HG03280 (cell line): ENCODE measurements at regions not wholly inside any gene's neighbourhood (a gene's known extent, or its start where the extent isn't known, plus 50 kb on each side); places are given as distances from the start of the nearest gene placed in this dataset.
A peak's percentile ranks its signal among the peaks of the same experiment; 100 is the strongest.
"Not testable (repeated sequence)": the region's sequence is repeated elsewhere in the genome, so short reads cannot be mapped to it uniquely, and the experiment has no call there.

Experiments
- ATAC-seq: cut with Tn5 transposase; IDR thresholded peaks from one replicate; pipeline ENCODE4 v1.9.1; 2021; ENCODE audit warnings: mild to moderate bottlenecking, moderate library complexity; ENCODE audit not compliant: unreplicated experiment

- no peak for ATAC-seq
Observed at GRCh38 chr3:101946906-101947305, 97.6 kb downstream of the NFKBIZ start.

GRCh38 chr3:101950510-101950909 is 101.2 kb downstream of the NFKBIZ start:
- no peak for ATAC-seq

DNA sequence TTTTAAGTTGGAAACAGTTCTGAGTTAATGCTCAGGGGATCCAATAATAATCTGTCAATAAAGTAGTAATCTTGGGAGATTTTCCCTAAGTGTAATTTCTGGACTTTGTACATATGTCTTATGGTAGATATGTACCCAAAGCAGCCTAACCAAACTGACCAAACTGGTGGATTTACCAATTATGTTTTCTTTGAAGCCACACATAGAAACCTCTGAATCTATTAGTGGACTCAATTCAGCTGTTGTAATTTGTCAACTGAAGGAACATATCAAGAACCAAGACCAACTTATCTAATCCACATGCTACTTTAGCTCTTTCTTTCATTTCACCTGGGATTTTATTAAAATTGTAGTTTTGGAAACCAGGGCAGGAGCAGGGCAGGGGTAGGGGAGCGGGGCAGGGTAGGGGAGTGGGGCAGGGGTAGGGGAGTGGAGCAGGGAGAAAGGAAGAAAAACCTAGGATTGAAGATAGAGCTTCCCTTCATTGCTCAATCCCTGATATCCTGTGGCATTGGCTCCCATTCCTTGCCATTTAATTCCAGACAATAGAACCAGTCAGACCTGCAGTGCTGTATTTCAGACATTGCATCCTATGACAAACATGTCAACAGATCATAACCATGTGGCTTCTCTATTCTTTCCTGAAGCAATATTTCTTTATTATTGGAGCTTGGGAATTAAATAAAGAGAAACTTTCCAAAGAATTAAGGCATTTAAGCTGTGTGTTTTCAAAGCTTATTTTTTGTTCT is 101.8 kb downstream of the NFKBIZ start:
- ATAC-seq, result no peak

GRCh38 chr3:101954361-101954760 is 105.0 kb downstream of the NFKBIZ start:
- no peak for ATAC-seq

DNA sequence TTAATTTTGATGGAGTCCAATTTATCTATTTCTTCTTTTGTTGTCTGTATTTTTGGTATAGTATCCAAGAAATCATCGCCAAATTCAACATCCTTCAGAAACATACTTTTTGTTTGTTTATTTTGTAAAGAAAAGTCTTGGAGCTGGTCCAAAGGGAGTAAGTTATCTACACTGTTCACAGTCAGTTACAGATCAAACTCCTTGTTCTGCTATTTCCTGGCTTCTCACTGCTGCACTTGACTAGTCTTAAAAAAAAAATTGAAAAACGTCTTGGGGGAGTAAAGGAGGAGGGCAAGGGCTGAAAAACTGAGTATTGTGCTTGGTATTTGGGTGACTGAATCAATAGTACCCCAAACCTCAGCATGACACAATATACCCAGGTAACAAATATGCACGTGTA is 105.6 kb downstream of the NFKBIZ start:
- no peak for ATAC-seq

DNA sequence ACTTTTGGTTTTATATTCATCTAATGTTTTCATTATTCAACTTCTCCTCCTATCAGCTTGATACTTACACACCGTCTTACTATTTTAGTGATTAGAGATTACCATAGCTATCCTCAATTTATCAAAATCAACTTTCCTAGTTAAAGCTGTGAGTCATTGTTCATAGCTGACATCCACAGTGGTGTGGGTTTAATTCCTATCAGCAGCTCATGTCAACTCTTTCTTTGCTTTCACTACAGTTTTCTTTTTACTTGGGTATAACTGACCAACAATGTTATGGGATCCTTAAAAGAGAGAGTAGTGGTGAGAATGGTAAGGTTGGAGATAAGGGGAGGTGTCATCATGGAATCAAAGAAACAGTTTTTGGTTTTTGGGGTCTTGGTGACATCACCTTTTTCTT is 112.7 kb downstream of the NFKBIZ start:
- no peak for ATAC-seq

DNA sequence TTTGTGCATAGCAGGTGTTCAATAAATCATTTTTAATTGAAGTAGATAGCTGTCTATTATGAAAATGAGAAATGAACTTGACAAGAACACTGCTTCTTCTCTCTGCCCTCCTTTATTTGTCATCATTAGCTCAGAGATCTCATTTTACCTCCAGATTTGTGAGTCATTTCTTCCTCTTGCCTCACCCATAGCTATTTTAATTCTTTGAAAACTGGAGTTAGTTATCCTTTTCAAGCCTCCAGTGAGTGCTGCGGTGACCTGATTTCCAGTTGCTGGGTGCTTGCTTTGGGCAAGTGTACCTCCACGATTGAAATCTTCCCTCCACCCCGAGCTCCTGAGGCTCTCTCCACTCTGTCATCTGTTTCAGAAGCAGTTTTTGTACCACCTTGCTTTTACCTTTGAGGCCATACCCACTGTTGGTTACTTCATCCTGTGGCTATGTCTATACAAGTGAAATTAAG is 114.6 kb downstream of the NFKBIZ start:
- ATAC-seq, result no peak

- ATAC-seq, result no peak
Observed at GRCh38 chr3:101964861-101965260, 115.5 kb downstream of the NFKBIZ start.

DNA sequence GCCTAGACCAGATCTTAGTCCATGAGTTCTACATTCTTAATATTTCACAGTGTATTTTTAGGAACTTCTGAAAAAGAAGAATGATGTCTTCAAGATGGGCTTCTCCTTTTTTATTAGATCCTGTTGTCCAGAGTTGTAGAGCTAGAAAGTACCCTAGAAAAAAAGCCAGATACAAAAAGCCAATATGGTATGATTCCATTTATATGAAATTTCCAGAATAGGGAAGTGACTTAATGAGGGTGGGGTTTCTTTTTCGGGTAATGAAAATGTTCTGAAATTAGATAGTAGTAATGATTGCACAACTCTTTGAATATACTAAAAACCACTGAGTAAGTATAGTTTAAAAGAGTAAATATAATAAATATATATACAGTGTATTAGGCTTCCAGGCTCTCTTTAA is 116.9 kb downstream of the NFKBIZ start:
- no peak for ATAC-seq

- ATAC-seq, result no peak
Observed at GRCh38 chr3:101970212-101970611, 120.9 kb downstream of the NFKBIZ start.

GRCh38 chr3:101970905-101971304 is 121.6 kb downstream of the NFKBIZ start:
- ATAC-seq, result no peak

- no peak for ATAC-seq
Observed at GRCh38 chr3:101972430-101973162, 123.3 kb downstream of the NFKBIZ start.

- ATAC-seq, result no peak
Observed at GRCh38 chr3:101973163-101973505, 123.8 kb downstream of the NFKBIZ start.

DNA sequence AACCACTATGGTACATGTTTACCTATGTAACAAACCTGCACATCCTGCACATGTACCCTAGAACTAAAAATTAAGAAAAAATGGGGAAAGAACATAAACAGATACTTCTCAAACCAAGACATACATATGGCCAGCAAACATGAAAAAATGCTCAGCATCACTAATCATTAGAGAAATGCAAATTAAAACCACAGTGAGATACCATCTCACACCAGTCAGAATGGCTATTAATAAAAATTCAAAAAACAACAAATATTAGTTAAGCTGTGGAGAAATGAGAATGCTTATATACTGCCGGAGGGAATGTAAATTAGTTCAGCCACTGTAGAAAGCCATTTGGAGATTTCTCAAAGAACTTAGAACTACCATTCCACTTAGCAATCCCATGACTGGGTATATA is 126.1 kb downstream of the NFKBIZ start:
- ATAC-seq, result not testable (repeated sequence)

DNA sequence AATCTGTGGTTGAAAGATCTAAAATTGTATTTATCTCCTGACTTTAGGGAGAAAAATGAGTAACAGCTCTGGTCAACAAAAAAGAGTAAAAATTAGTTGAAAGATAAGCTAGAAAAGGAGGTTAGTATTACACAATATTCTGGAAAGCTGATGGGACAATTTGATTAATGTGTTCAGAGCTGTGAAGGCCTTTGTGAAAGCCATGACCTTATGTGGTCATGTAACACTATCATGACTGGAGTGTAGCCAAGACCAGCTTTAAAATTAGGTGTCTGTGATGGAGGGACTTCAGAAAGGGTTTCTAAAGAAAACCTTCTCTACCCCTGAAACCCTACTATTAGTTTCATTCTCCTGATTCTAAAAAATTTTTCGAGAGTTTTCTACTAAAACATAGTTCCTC is 127.2 kb downstream of the NFKBIZ start:
- ATAC-seq, result peak; percentile 91

DNA sequence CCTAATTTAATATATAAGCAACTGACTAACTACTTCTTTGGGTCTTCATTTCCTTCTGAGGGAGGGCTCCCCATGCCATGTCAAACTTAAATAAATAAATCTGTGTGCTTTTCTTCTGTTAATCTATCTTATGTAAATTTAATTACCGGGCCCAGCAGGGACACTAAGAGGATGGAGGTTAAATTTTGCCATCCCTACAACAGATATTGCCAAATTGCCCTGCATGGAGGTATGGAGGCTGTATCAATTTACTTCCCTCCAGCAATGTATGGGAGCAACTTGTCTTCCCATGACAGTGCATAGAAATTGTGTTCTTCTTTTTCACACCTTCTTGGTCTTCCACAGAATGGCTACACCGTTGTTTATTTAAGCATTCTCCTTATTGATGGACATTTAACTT is 129.0 kb downstream of the NFKBIZ start:
- no peak for ATAC-seq

DNA sequence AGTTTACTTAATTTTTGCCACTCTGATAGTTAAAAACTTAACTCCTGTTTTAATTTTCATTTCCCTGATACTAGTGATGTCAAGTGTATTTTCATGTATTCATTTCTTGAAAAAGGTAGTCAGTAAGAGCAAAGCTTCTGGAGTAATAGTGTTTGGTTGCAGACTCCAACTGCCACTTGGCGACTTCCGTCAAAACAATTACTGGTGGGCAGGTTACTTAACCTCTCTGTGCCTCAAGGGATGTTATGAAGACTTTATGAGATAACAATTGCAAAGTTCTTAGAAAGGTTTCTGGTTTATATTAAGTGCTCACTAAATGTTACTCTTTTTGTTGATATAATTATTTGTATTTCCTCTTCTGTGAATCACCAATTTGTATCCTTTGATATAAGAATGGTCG is 129.7 kb downstream of the NFKBIZ start:
- ATAC-seq, result no peak

- no peak for ATAC-seq
Observed at GRCh38 chr3:101984356-101984755, 135.0 kb downstream of the NFKBIZ start.

DNA sequence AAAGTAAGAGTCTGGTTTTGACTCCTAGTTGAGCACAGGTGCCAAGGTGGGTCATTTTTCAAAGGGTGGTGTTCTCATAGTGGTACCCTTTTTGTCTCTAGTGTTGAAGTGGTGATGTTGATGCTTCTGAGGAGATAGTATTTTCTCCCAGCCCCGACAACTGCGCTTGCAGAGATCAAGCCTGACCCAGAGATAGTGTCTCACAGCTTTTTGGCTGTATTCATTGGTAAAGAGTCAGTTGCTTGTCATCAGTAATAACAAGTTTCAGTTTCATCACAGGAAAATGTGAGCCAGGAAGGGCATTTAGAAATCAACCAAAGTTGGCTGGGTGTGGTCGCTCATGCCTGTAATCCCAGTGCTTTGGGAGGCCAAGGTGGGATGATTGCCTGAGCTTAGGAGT is 139.3 kb downstream of the NFKBIZ start:
- ATAC-seq, result no peak

GRCh38 chr3:101989578-101990200 is 140.4 kb downstream of the NFKBIZ start:
- ATAC-seq, result no peak

- no peak for ATAC-seq
Observed at GRCh38 chr3:101992863-101993262, 143.5 kb downstream of the NFKBIZ start.

DNA sequence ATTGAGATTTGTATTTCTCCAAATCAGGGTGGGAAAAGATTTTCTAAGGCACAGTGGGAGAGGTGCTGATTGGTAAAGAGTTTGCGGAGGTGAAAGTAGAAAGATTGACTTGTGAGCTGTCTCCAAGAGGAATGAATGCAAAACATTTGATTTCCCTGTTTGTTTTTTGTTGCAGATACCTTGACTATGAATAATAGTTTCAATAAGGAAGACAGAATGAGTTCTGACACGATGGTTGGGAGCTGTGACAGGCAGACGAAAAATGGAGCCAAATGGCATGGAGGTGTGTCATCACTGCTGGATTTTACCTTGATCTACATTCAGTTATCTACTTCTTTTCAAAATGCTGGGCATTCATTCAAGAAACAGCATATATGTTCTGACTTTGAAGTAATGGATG is 145.1 kb downstream of the NFKBIZ start:
- ATAC-seq, result no peak
